ENCODE measurements at regions not wholly inside any gene's neighbourhood (a gene's known extent, or its start where the extent isn't known, plus 50 kb on each side); places are given as distances from the start of the nearest gene placed in this dataset.

DNA sequence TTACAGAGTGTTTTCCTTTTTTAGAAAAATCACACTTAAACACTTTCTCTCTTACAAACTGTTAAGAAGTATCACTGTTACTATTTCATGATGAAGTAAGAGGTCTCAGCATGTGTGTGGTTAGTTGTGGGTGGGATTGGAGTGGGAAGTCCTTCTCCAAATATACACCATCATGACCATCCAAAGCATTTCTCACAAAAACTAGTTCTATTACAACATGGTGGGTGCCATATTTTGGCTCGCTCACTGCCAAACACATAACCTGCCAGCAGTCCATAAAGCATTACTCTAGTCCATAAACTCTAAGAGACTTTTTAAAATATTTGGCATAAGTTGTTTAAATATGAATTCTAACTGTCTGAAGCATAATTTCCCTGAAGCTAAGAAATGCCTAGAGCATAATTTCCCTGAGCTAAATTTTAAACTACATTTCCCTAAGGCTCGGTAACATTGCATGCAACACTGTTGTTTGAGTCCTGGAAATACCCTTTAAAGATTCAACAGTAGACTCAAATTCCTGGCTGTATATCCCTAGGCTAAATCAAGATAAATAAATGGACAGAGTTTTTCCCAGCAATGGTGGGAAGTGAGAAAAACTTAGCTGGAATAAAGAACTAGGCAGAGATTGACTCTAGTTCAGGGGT, 415.0 kb upstream of the INTU start:
- no peak overlapping the region for H3K4me2 ChIP-seq (ENCODE audit: insufficient read depth, low read length)
- peaks cover 2% of the 10 kb centered on the region for H3K9me3 ChIP-seq (replicated peaks; ENCODE audit: control insufficient read depth, insufficient read depth, low read length)
- no peaks in the 10 kb centered on the region for H3K27me3 ChIP-seq (ENCODE audit: control insufficient read depth in 2 of 2, insufficient read depth in 2 of 2, low read length in 2 of 2)
- H4K20me1 ChIP-seq (replicated peaks; ENCODE audit: control insufficient read depth, extremely low read depth, insufficient read depth, low read length), result no peaks in the 10 kb centered on the region
- H3K9ac ChIP-seq (replicated peaks; ENCODE audit: extremely low read depth, insufficient read depth, low read length), result no peak overlapping the region
- TF ChIP-seq POLR2A (IDR thresholded peaks at IDR 0.05; ENCODE audit: low read depth, low read length) (no peak), JUN (IDR thresholded peaks at IDR 0.05; ENCODE audit: borderline replicate concordance, insufficient read depth, insufficient read length, low read depth) (no peak), GATA2 (IDR thresholded peaks at IDR 0.05; ENCODE audit: insufficient read depth, insufficient read length, low read depth, low read length) (no peak), EZH2 (IDR thresholded peaks at IDR 0.05; ENCODE audit: borderline replicate concordance, low read depth, low read length, severe bottlenecking) (no peak), MYC (IDR thresholded peaks at IDR 0.05; ENCODE audit: low read depth, low read length) (no peak), FOS (IDR thresholded peaks at IDR 0.05; ENCODE audit: borderline replicate concordance, insufficient read depth, low read length) (no peak), POLR2AphosphoS5 (IDR thresholded peaks at IDR 0.05; ENCODE audit: insufficient read depth, low read depth, low read length) (no peak)
- TF ChIP-seq, protein P1, sequence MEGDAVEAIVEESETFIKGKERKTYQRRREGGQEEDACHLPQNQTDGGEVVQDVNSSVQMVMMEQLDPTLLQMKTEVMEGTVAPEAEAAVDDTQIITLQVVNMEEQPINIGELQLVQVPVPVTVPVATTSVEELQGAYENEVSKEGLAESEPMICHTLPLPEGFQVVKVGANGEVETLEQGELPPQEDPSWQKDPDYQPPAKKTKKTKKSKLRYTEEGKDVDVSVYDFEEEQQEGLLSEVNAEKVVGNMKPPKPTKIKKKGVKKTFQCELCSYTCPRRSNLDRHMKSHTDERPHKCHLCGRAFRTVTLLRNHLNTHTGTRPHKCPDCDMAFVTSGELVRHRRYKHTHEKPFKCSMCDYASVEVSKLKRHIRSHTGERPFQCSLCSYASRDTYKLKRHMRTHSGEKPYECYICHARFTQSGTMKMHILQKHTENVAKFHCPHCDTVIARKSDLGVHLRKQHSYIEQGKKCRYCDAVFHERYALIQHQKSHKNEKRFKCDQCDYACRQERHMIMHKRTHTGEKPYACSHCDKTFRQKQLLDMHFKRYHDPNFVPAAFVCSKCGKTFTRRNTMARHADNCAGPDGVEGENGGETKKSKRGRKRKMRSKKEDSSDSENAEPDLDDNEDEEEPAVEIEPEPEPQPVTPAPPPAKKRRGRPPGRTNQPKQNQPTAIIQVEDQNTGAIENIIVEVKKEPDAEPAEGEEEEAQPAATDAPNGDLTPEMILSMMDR (IDR thresholded peaks at IDR 0.05; ENCODE audit: extremely low read depth in 1 of 2, insufficient read depth in 1 of 2, low read depth in 1 of 2, low read length in 2 of 2), result no peak
- TF ChIP-seq, protein P2, sequence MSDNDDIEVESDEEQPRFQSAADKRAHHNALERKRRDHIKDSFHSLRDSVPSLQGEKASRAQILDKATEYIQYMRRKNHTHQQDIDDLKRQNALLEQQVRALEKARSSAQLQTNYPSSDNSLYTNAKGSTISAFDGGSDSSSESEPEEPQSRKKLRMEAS (IDR thresholded peaks at IDR 0.05; ENCODE audit: insufficient read depth, insufficient read length), result no peak
- H3K9me1 ChIP-seq (replicated peaks; ENCODE audit: control insufficient read depth, extremely low read depth, insufficient read depth, low read length), result no peaks in the 10 kb centered on the region
- no peaks in the 10 kb centered on the region for H3K4me1 ChIP-seq (ENCODE audit: control insufficient read depth, extremely low read depth, insufficient read depth, low read length)
- BruUV-seq (replicated peaks), result no TSS peak
- intact Hi-C loops (cut with micrococcal nuclease) (no loop called here), dilution Hi-C loops (cut with MboI; ENCODE audit: extremely low pct_ligation_motif_present, low sequenced_read_pairs) (no loop called here)
- FAIRE-seq (no peak), DNase-seq (ENCODE audit: low read depth, low spot score) (no peak)
- ChIA-PET POLR2A (no interaction called here), CTCF (no interaction called here)
- H2AFZ ChIP-seq (ENCODE audit: low read depth, low read length), result no peak overlapping the region
- H3K27ac ChIP-seq (ENCODE audit: insufficient read depth, low read depth, low read length), result no peak overlapping the region
- no peak overlapping the region for H3K4me3 ChIP-seq (replicated peaks in 1 of 3; ENCODE audit: insufficient read depth in 1 of 3, low read depth in 1 of 3, low read length in 3 of 3)
- no peaks in the 10 kb centered on the region for H3K36me3 ChIP-seq (ENCODE audit: control insufficient read depth in 2 of 2, extremely low read depth in 1 of 2, insufficient read depth in 2 of 2, low read length in 2 of 2)
- H3K79me2 ChIP-seq (ENCODE audit: control insufficient read depth, insufficient read depth, low read length), result no peaks in the 10 kb centered on the region
